Neutrophil (primary cell): ENCODE measurements at regions not wholly inside any gene's neighbourhood (a gene's known extent, or its start where the extent isn't known, plus 50 kb on each side); places are given as distances from the start of the nearest gene placed in this dataset.

Source experiments
- H3K27ac ChIP-seq: fragments of 200-600 bp; sonication (generic); 2 replicates; pipeline ENCODE4 v1.5.1; 2016; ENCODE audit warnings: mild to moderate bottlenecking, moderate library complexity
- H3K27me3 ChIP-seq: fragments of 200-600 bp; sonication (generic); 2 replicates; pipeline ENCODE4 v1.6.0; 2016; ENCODE audit warnings: mild to moderate bottlenecking
- H3K36me3 ChIP-seq: fragments of 200-600 bp; sonication (generic); 2 replicates; pipeline ENCODE4 v1.5.1; 2017
- H3K4me1 ChIP-seq, 2 experiments: fragments of 200-600 bp in 1 of 2; sonication (generic) in 1 of 2; 1 replicate in 1 of 2; 2 replicates in 1 of 2; pipeline versions ENCODE4 v1.5.1 to v1.6.1; 2013 to 2016; ENCODE audit warnings: low read depth in 1 of 2, low read length in 1 of 2, mild to moderate bottlenecking in 1 of 2, moderate library complexity in 1 of 2; ENCODE audit not compliant: control insufficient read depth in 1 of 2, insufficient read depth in 1 of 2
- H3K4me3 ChIP-seq, 2 experiments: fragments of 200-600 bp in 1 of 2; sonication (generic) in 1 of 2; 1 replicate in 1 of 2; 2 replicates in 1 of 2; pipeline ENCODE4 v1.5.1; 2013 to 2016; ENCODE audit warnings: low read depth in 1 of 2, low read length in 1 of 2, mild to moderate bottlenecking in 1 of 2, moderate library complexity in 1 of 2
- H3K9me3 ChIP-seq: fragments of 200-600 bp; sonication (generic); 2 replicates; pipeline ENCODE4 v1.5.1; 2016
- CTCF ChIP-seq: fragments of 200-600 bp; sonication (generic); IDR thresholded peaks from 2 replicates; pipeline ENCODE4 v1.5.1; 2016; ENCODE audit warnings: antibody characterized with exemption

DNA sequence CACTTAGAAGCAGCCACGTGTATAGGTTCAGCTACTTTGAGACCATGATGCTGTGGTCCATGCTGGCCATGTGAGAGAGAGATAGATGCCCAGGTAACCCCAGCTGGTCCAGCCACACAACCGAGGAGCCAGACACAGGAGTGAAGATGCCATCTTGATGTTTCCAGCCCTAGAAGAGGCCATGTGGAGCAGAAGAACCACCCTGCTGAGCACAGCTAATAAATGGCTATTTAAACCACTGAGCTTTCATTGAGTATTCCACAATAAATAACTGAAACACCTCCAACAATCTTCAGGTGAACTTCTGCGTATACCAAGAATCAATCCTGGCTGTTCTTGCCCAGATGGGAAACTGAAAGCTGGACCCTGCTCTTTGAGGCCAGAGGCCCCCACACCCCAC, 84.0 kb upstream of the GSC start:
- no peak overlapping the region for H3K27ac ChIP-seq
- no peaks in the 10 kb centered on the region for H3K9me3 ChIP-seq
- no peak for TF ChIP-seq CTCF
- no peaks in the 10 kb centered on the region for H3K27me3 ChIP-seq
- H3K36me3 ChIP-seq: no peaks in the 10 kb centered on the region
- no peaks in the 10 kb centered on the region for H3K4me1 ChIP-seq
- H3K4me3 ChIP-seq: no peak overlapping the region

DNA sequence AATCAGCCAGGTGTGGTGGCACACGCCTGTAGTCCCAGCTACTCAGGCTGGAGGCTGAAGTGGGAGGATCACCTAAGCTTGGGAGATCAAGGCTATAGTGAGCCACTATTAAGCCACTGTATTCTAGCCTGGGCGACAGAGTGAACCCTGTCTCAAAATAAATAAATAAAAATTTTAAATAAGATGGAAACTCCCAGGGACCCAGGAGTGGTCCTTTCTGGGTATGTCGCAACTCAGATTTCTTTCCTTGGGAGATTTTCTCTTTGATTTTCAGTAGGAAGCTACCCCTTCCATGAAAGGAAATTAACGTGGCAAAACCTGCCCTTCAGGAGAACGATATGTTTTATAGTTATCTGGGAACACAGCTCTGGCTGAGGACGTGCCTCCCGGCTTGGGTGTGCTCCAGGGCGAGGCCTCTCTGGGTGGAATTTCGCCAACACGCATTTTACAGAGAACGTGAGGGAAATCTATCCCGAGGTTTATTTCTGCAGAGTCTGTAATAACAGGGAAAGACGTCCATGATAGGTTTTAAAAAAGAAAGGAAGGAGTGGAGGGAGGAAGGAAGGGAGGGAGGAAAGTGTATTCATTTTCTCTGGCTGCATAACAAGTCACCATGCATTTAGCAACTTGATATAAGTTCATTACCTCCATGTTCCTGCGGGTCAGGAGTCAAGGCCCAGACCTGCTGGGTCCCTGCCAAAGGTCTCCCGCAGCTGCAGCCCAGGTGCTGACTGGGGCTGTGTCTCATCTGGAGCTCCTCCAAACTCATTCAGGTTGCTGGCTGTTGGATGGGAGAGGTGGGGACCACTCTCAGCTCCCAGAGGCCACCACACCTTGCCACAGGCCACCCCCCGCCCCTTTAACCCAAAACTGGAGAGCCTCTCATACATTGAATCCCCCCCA, 80.6 kb upstream of the GSC start:
- Histone ChIP-seq H3K9me3 (no peaks in the 10 kb centered on the region), H3K27me3 (no peaks in the 10 kb centered on the region), H3K27ac (no peak overlapping the region), H3K4me3 (no peak overlapping the region), H3K4me1 (no peaks in the 10 kb centered on the region), H3K36me3 (no peaks in the 10 kb centered on the region)
- no peak for TF ChIP-seq CTCF

DNA sequence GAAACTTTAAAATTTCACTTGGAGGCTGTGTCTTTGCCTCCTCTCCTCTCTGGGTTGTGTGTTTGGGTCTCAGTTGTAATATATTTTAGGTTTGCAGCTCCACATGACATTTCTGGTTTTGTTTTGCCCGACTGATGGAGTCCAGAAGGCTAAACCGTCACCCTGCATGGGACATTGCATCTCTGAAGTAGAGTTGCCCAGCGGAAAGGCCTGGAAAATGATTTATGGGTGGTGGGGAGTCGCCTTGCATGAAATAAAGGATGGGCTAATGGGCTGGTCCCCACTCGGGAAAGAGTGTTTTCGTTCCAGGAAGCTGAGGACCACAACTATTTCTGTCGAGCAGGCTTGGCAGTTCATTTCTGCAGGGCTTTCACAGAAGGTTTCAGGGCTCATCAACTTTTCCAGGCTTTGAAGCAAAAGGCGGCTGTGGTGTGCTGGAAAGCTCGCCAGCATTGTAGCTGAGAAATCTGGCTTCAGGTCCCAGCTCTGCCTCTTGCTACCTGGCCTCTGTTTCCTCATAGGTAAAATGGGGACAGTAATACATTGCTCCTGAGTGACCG, 74.8 kb upstream of the GSC start:
- H3K4me3 ChIP-seq: no peak overlapping the region
- no peaks in the 10 kb centered on the region for H3K36me3 ChIP-seq
- no peaks in the 10 kb centered on the region for H3K27me3 ChIP-seq
- no peak for TF ChIP-seq CTCF
- no peaks in the 10 kb centered on the region for H3K9me3 ChIP-seq
- no peak overlapping the region for H3K27ac ChIP-seq
- H3K4me1 ChIP-seq: no peaks in the 10 kb centered on the region

DNA sequence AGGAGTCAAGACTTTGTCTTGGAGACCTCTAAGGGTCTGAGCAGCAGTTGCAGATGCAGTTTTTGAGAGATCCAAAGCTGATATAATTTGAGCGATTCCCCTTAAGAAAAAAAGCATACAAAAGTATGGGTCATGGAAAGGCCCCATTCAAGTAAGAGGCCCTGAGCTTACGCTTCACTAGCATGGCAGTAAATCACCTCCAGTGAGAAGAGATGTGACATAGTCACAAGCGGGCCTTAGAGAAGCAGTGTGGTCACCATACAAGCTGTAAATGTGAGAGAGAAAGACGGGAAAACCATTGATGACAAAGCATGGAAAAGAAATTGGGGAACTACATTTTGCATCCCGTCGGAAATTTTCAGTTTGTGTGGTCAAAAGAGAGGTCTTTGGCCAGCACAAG, 70.6 kb upstream of the GSC start:
- H3K4me3 ChIP-seq: no peak overlapping the region
- no peaks in the 10 kb centered on the region for H3K9me3 ChIP-seq
- no peak for TF ChIP-seq CTCF
- no peaks in the 10 kb centered on the region for H3K36me3 ChIP-seq
- no peaks in the 10 kb centered on the region for H3K4me1 ChIP-seq
- H3K27ac ChIP-seq: no peak overlapping the region
- no peaks in the 10 kb centered on the region for H3K27me3 ChIP-seq

- Histone ChIP-seq H3K36me3 (no peaks in the 10 kb centered on the region), H3K27me3 (no peaks in the 10 kb centered on the region), H3K9me3 (no peaks in the 10 kb centered on the region), H3K4me1 (no peaks in the 10 kb centered on the region), H3K27ac (no peak overlapping the region), H3K4me3 (no peak overlapping the region)
- no peak for TF ChIP-seq CTCF
These were observed 69.4 kb upstream of the GSC start for GRCh38 chr14:94839348-94839747.
